Tibial nerve (tissue), 3 donors: ENCODE measurements at regions not wholly inside any gene's neighbourhood (a gene's known extent, or its start where the extent isn't known, plus 50 kb on each side); places are given as distances from the start of the nearest gene placed in this dataset.

Source experiments
- CTCF ChIP-seq, 5 experiments: fragments of 200-600 bp in 3 of 5; fragments of 450-650 bp in 2 of 5; sonication (generic) in 3 of 5; IDR thresholded peaks; one replicate each; pipeline ENCODE4 v1.5.1; 2016 to 2019; ENCODE audit warnings: antibody characterized with exemption in 5 of 5, mild to moderate bottlenecking in 3 of 5, moderate library complexity in 2 of 5
- POLR2A ChIP-seq, 2 donors: fragments of 450-650 bp; IDR thresholded peaks; one replicate each; pipeline ENCODE4 v1.6.1; 2017; ENCODE audit warnings: antibody characterized with exemption in 2 of 2, mild to moderate bottlenecking in 2 of 2, moderate library complexity in 2 of 2

GRCh38 chr2:9781252-9781651, 62.0 kb upstream of the TAF1B start:
- no peak for TF ChIP-seq CTCF (IDR thresholded peaks at IDR 0.05)
- TF ChIP-seq POLR2A (IDR thresholded peaks at IDR 0.05): no peak
